GM23338 (cell line): ENCODE measurements at regions not wholly inside any gene's neighbourhood (a gene's known extent, or its start where the extent isn't known, plus 50 kb on each side); places are given as distances from the start of the nearest gene placed in this dataset.

Source experiments
- ATAC-seq: fragments of 200-7000 bp; cut with Tn5 transposase; 3 replicates; pipeline ENCODE4 v1.9.1; 2020
- DNase-seq: peaks from one replicate; pipeline ENCODE4 v3.0.0-alpha.2; 2015; ENCODE audit warnings: low spot score
- H2AFZ ChIP-seq: fragments of 200-600 bp; sonication (generic); 2 replicates; pipeline ENCODE4 v1.8.0; 2016; ENCODE audit warnings: antibody characterized with exemption, mild to moderate bottlenecking, moderate library complexity
- H3F3A ChIP-seq: fragments of 200-600 bp; sonication (generic); replicated peaks from 2 replicates; pipeline ENCODE4 v1.8.0; 2017; ENCODE audit warnings: antibody characterized with exemption, mixed run types, low read depth
- H3K27ac ChIP-seq: fragments of 200-600 bp; sonication (generic); 2 replicates; pipeline ENCODE4 v1.6.1; 2016; ENCODE audit warnings: low read depth
- H3K27me3 ChIP-seq: fragments of 200-600 bp; sonication (generic); 2 replicates; pipeline ENCODE4 v1.8.0; 2016; ENCODE audit warnings: mild to moderate bottlenecking, mixed run types, moderate library complexity; ENCODE audit not compliant: insufficient read depth
- H3K36me3 ChIP-seq: fragments of 200-600 bp; sonication (generic); 2 replicates; pipeline ENCODE4 v1.8.0; 2016; ENCODE audit warnings: mild to moderate bottlenecking; ENCODE audit not compliant: insufficient read depth
- H3K4me1 ChIP-seq: fragments of 200-600 bp; sonication (generic); 2 replicates; pipeline ENCODE4 v1.8.0; 2016; ENCODE audit warnings: mild to moderate bottlenecking, moderate library complexity; ENCODE audit not compliant: insufficient read depth
- H3K4me2 ChIP-seq: fragments of 200-600 bp; sonication (generic); 2 replicates; pipeline ENCODE4 v1.7.1; 2017; ENCODE audit warnings: mixed run types
- H3K4me3 ChIP-seq: fragments of 200-600 bp; sonication (generic); 2 replicates; pipeline ENCODE4 v1.6.1; 2016; ENCODE audit warnings: mixed run types
- H3K79me2 ChIP-seq: fragments of 200-600 bp; sonication (generic); replicated peaks from 2 replicates; pipeline ENCODE4 v1.8.0; 2017; ENCODE audit warnings: mild to moderate bottlenecking; ENCODE audit not compliant: insufficient read depth
- H3K9me2 ChIP-seq: fragments of 200-600 bp; sonication (generic); 2 replicates; pipeline ENCODE4 v1.8.0; 2017; ENCODE audit not compliant: insufficient read depth
- H4K20me1 ChIP-seq: fragments of 200-600 bp; sonication (generic); replicated peaks from 2 replicates; pipeline ENCODE4 v1.8.0; 2017; ENCODE audit warnings: mild to moderate bottlenecking; ENCODE audit not compliant: insufficient read depth
- H3K27ac Mint-ChIP-seq: 2 replicates; pipeline ENCODE4 v1.8.0; 2020; ENCODE audit warnings: inconsistent platforms, mild to moderate bottlenecking, moderate library complexity, mixed read lengths
- H3K27me3 Mint-ChIP-seq: 3 replicates; pipeline ENCODE4 v1.8.0; 2022; ENCODE audit warnings: low read depth, mild to moderate bottlenecking, moderate library complexity, mixed read lengths, inconsistent platforms; ENCODE audit not compliant: insufficient read depth, poor library complexity
- H3K36me3 Mint-ChIP-seq: 3 replicates; pipeline ENCODE4 v1.8.0; 2021; ENCODE audit warnings: low read depth, mild to moderate bottlenecking, inconsistent platforms, moderate library complexity, mixed read lengths
- H3K4me1 Mint-ChIP-seq: 3 replicates; pipeline ENCODE4 v1.8.0; 2020; ENCODE audit warnings: mild to moderate bottlenecking, inconsistent platforms, mixed read lengths
- H3K4me3 Mint-ChIP-seq: 3 replicates; pipeline ENCODE4 v1.8.0; 2021; ENCODE audit warnings: moderate library complexity, mild to moderate bottlenecking, inconsistent platforms, mixed read lengths
- H3K9me3 Mint-ChIP-seq: 3 replicates; pipeline ENCODE4 v1.8.0; 2020; ENCODE audit warnings: moderate library complexity, mild to moderate bottlenecking, inconsistent platforms, mixed read lengths
- EZH2 ChIP-seq: fragments of 200-600 bp; sonication (generic); IDR thresholded peaks from one replicate; pipeline ENCODE4 v1.8.0; 2017; ENCODE audit warnings: antibody characterized with exemption, mild to moderate bottlenecking, low read depth; ENCODE audit not compliant: unreplicated experiment
- EZH2phosphoT487 ChIP-seq: fragments of 200-600 bp; sonication (generic); IDR thresholded peaks from one replicate; pipeline ENCODE4 v1.8.1; 2018; ENCODE audit warnings: antibody characterized with exemption; ENCODE audit not compliant: unreplicated experiment
- TF ChIP-seq, protein P1 (sequence below): fragments of 250-450 bp; sonication (Bioruptor Pico); IDR thresholded peaks from 2 replicates; pipeline ENCODE4 v1.5.0; 2020; ENCODE audit warnings: mild to moderate bottlenecking, moderate library complexity
- TF ChIP-seq, protein P2 (sequence below), 2 experiments: fragments of 200-600 bp in 1 of 2; sonication (generic) in 1 of 2; conservative IDR thresholded peaks; 2 replicates each; pipeline versions ENCODE4 v1.5.1 to v1.6.1; 2016 to 2017; ENCODE audit warnings: antibody characterized with exemption in 2 of 2, low read depth in 2 of 2, mild to moderate bottlenecking in 2 of 2, moderate library complexity in 1 of 2

GRCh38 chr7:52283335-52283734 is 752.1 kb upstream of the POM121L12 start:
- TF ChIP-seq, protein P1, sequence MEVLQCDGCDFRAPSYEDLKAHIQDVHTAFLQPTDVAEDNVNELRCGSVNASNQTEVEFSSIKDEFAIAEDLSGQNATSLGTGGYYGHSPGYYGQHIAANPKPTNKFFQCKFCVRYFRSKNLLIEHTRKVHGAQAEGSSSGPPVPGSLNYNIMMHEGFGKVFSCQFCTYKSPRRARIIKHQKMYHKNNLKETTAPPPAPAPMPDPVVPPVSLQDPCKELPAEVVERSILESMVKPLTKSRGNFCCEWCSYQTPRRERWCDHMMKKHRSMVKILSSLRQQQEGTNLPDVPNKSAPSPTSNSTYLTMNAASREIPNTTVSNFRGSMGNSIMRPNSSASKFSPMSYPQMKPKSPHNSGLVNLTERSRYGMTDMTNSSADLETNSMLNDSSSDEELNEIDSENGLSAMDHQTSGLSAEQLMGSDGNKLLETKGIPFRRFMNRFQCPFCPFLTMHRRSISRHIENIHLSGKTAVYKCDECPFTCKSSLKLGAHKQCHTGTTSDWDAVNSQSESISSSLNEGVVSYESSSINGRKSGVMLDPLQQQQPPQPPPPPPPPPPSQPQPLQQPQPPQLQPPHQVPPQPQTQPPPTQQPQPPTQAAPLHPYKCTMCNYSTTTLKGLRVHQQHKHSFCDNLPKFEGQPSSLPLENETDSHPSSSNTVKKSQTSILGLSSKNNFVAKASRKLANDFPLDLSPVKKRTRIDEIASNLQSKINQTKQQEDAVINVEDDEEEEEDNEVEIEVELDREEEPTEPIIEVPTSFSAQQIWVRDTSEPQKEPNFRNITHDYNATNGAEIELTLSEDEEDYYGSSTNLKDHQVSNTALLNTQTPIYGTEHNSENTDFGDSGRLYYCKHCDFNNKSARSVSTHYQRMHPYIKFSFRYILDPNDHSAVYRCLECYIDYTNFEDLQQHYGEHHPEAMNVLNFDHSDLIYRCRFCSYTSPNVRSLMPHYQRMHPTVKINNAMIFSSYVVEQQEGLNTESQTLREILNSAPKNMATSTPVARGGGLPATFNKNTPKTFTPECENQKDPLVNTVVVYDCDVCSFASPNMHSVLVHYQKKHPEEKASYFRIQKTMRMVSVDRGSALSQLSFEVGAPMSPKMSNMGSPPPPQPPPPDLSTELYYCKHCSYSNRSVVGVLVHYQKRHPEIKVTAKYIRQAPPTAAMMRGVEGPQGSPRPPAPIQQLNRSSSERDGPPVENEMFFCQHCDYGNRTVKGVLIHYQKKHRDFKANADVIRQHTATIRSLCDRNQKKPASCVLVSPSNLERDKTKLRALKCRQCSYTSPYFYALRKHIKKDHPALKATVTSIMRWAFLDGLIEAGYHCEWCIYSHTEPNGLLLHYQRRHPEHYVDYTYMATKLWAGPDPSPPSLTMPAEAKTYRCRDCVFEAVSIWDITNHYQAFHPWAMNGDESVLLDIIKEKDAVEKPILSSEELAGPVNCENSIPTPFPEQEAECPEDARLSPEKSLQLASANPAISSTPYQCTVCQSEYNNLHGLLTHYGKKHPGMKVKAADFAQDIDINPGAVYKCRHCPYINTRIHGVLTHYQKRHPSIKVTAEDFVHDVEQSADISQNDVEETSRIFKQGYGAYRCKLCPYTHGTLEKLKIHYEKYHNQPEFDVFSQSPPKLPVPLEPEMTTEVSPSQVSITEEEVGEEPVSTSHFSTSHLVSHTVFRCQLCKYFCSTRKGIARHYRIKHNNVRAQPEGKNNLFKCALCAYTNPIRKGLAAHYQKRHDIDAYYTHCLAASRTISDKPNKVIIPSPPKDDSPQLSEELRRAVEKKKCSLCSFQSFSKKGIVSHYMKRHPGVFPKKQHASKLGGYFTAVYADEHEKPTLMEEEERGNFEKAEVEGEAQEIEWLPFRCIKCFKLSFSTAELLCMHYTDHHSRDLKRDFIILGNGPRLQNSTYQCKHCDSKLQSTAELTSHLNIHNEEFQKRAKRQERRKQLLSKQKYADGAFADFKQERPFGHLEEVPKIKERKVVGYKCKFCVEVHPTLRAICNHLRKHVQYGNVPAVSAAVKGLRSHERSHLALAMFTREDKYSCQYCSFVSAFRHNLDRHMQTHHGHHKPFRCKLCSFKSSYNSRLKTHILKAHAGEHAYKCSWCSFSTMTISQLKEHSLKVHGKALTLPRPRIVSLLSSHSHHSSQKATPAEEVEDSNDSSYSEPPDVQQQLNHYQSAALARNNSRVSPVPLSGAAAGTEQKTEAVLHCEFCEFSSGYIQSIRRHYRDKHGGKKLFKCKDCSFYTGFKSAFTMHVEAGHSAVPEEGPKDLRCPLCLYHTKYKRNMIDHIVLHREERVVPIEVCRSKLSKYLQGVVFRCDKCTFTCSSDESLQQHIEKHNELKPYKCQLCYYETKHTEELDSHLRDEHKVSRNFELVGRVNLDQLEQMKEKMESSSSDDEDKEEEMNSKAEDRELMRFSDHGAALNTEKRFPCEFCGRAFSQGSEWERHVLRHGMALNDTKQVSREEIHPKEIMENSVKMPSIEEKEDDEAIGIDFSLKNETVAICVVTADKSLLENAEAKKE = no peak
- no peak for TF ChIP-seq EZH2
- peaks cover 11% of the 10 kb centered on the region; the same call in 1 of the 3 replicates for H3K9me3 Mint-ChIP-seq

GRCh38 chr7:52273685-52274610 is 761.5 kb upstream of the POM121L12 start:
- H3K27me3 Mint-ChIP-seq = peaks cover 2% of the 10 kb centered on the region
- no peak overlapping the region for H3K4me2 ChIP-seq
- no peaks in the 10 kb centered on the region for H3K79me2 ChIP-seq
- H2AFZ ChIP-seq = peak overlapping the region; percentile 69; the same call in 1 of the 2 replicates
- H3K27ac Mint-ChIP-seq = no peak overlapping the region
- peak; percentile 72 for DNase-seq
- H3K4me1 Mint-ChIP-seq = no peaks in the 10 kb centered on the region
- H3K27me3 ChIP-seq = no peaks in the 10 kb centered on the region
- H3K4me3 ChIP-seq = no peak overlapping the region
- H3K27ac ChIP-seq = no peak overlapping the region
- H3K36me3 ChIP-seq = no peaks in the 10 kb centered on the region
- no peaks in the 10 kb centered on the region for H3K4me1 ChIP-seq
- peak; percentile 97 for ATAC-seq
- no peak for TF ChIP-seq EZH2phosphoT487
- TF ChIP-seq, protein P2, sequence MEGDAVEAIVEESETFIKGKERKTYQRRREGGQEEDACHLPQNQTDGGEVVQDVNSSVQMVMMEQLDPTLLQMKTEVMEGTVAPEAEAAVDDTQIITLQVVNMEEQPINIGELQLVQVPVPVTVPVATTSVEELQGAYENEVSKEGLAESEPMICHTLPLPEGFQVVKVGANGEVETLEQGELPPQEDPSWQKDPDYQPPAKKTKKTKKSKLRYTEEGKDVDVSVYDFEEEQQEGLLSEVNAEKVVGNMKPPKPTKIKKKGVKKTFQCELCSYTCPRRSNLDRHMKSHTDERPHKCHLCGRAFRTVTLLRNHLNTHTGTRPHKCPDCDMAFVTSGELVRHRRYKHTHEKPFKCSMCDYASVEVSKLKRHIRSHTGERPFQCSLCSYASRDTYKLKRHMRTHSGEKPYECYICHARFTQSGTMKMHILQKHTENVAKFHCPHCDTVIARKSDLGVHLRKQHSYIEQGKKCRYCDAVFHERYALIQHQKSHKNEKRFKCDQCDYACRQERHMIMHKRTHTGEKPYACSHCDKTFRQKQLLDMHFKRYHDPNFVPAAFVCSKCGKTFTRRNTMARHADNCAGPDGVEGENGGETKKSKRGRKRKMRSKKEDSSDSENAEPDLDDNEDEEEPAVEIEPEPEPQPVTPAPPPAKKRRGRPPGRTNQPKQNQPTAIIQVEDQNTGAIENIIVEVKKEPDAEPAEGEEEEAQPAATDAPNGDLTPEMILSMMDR (conservative IDR thresholded peaks at IDR 0.05; ENCODE audit: low read depth in 2 of 2) = peak; percentile 27 to 53; a peak in 3 of 4 replicates
- H3K4me3 Mint-ChIP-seq = no peak overlapping the region
- peaks cover 7% of the 10 kb centered on the region; the same call in 1 of the 3 replicates for H3K9me3 Mint-ChIP-seq
- H4K20me1 ChIP-seq = no peaks in the 10 kb centered on the region
- 0 out of 2 replicates have a peak, but pooled peaks cover 2% of the 10 kb centered on the region for H3K9me2 ChIP-seq
- no peaks in the 10 kb centered on the region for H3F3A ChIP-seq
- peaks cover 3% of the 10 kb centered on the region; the same call in 2 of the 3 replicates for H3K36me3 Mint-ChIP-seq

More at GRCh38 chr7:52283335-52283734, 752.1 kb upstream of the POM121L12 start:
- H3K27ac Mint-ChIP-seq = no peak overlapping the region
- Histone ChIP-seq H3K79me2 (no peaks in the 10 kb centered on the region), H3K36me3 (no peaks in the 10 kb centered on the region), H2AFZ (no peak overlapping the region), H3K27ac (no peak overlapping the region), H3K4me1 (no peaks in the 10 kb centered on the region), H3K4me3 (no peak overlapping the region), H3F3A (no peaks in the 10 kb centered on the region), H3K9me2 (0 out of 2 replicates have a peak, but pooled peaks cover 4% of the 10 kb centered on the region), H4K20me1 (no peaks in the 10 kb centered on the region), H3K27me3 (no peaks in the 10 kb centered on the region), H3K4me2 (no peak overlapping the region)
- ATAC-seq (no peak), DNase-seq (no peak)
- 0 out of 3 replicates have a peak, but pooled peaks cover 4% of the 10 kb centered on the region for H3K36me3 Mint-ChIP-seq
- no peak overlapping the region for H3K4me3 Mint-ChIP-seq
- H3K4me1 Mint-ChIP-seq = no peaks in the 10 kb centered on the region
- H3K27me3 Mint-ChIP-seq = no peaks in the 10 kb centered on the region
